ENCODE measurements at regions not wholly inside any gene's neighbourhood (a gene's known extent, or its start where the extent isn't known, plus 50 kb on each side); places are given as distances from the start of the nearest gene placed in this dataset.

DNA sequence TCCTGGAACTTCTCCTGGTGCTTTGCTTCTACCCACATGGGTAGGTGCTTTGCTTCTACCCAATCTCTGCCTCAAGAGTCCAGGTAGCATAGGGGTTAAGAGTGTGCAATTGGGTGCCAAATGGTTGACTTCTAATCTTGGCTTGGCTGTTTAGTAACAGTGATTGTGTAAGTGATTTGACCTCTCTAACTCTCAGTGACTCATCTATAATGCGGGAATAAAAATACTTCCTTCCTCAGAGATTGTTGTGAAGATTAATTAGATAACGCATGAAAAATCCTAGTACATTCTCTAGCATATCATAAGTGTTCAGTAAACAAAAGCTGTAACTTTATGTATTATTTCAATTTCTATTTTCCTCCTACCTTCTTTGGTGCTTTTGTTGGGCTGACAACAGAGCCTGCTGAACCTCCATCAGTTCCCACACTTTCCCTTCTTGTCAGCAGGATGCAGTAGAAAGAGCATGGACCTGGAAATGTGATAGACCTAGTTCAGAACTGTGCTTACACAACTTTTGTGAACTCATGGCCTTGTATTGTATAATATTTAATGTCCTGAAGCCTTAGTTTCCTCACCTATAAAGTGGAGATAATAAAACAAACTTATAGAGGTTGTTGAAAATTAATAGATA lies 72.9 kb upstream of the SMIM36 start:
- TF ChIP-seq, protein P1, sequence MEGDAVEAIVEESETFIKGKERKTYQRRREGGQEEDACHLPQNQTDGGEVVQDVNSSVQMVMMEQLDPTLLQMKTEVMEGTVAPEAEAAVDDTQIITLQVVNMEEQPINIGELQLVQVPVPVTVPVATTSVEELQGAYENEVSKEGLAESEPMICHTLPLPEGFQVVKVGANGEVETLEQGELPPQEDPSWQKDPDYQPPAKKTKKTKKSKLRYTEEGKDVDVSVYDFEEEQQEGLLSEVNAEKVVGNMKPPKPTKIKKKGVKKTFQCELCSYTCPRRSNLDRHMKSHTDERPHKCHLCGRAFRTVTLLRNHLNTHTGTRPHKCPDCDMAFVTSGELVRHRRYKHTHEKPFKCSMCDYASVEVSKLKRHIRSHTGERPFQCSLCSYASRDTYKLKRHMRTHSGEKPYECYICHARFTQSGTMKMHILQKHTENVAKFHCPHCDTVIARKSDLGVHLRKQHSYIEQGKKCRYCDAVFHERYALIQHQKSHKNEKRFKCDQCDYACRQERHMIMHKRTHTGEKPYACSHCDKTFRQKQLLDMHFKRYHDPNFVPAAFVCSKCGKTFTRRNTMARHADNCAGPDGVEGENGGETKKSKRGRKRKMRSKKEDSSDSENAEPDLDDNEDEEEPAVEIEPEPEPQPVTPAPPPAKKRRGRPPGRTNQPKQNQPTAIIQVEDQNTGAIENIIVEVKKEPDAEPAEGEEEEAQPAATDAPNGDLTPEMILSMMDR (IDR thresholded peaks at IDR 0.05), result no peak
- TF ChIP-seq POLR2A (IDR thresholded peaks at IDR 0.05), result no peak
